Panc1 (cell line): ENCODE measurements at regions not wholly inside any gene's neighbourhood (a gene's known extent, or its start where the extent isn't known, plus 50 kb on each side); places are given as distances from the start of the nearest gene placed in this dataset.
"Not testable (repeated sequence)": the region's sequence is repeated elsewhere in the genome, so short reads cannot be mapped to it uniquely, and the experiment has no call there.

Experiments used
- ATAC-seq: fragments of 200-7000 bp; cut with Tn5 transposase; 2 replicates; pipeline ENCODE4 v1.9.1; 2020; ENCODE audit warnings: mild to moderate bottlenecking, moderate library complexity
- BruUV-seq: library from RNA; stranded (reverse); fragments of 400-500 nt; replicated peaks from 2 replicates; lab custom pipeline; 2021; lab: Mats Ljungman, UMichigan
- CTCF ChIA-PET: fragments of 300-600 bp; sonication (Branson Sonifier 250); formaldehyde crosslinking; loops from one replicate; lab custom pipeline; 2022; ENCODE audit warnings: antibody characterized with exemption; lab: Charles Lee
- POLR2A ChIA-PET: fragments of 300-600 bp; sonication (Branson Sonifier 250); formaldehyde crosslinking; loops from one replicate; lab custom pipeline; 2022; ENCODE audit warnings: antibody characterized with exemption; lab: Charles Lee
- DNase-seq: peaks from one replicate; pipeline ENCODE4 v3.0.0-alpha.2; 2010; ENCODE audit warnings: low read depth, low spot score
- H3K27ac ChIP-seq: 2 replicates; pipeline ENCODE4 v1.5.1; 2011; ENCODE audit warnings: mild to moderate bottlenecking, low read length, inconsistent platforms
- H3K27me3 ChIP-seq: fragments of 200-500 bp; sonication (Bioruptor generic); 2 replicates; pipeline ENCODE4 v1.6.0; 2014; ENCODE audit warnings: low read length, inconsistent platforms; ENCODE audit not compliant: control insufficient read depth, insufficient read depth
- H3K36me3 ChIP-seq: fragments of 200-500 bp; sonication (Bioruptor generic); 2 replicates; pipeline ENCODE4 v1.5.1; 2014; ENCODE audit warnings: inconsistent platforms, mild to moderate bottlenecking, low read length, moderate library complexity; ENCODE audit not compliant: control insufficient read depth, insufficient read depth
- H3K4me1 ChIP-seq: 2 replicates; pipeline ENCODE4 v1.5.1; 2011; ENCODE audit warnings: inconsistent platforms, mild to moderate bottlenecking, low read length, moderate library complexity; ENCODE audit not compliant: control insufficient read depth, insufficient read depth
- H3K4me3 ChIP-seq, 2 experiments: 2 replicates each; pipeline ENCODE4 v1.5.1; 2011 to 2012; ENCODE audit warnings: low read depth in 2 of 2, low read length in 2 of 2, mild to moderate bottlenecking in 2 of 2, inconsistent platforms in 1 of 2, moderate library complexity in 1 of 2
- H3K9me3 ChIP-seq: fragments of 200-500 bp; sonication (Bioruptor generic); 2 replicates; pipeline ENCODE4 v1.5.1; 2014; ENCODE audit warnings: low read depth, mild to moderate bottlenecking, inconsistent platforms, low read length, moderate library complexity; ENCODE audit not compliant: control insufficient read depth, insufficient read depth
- POLR2AphosphoS5 ChIP-seq: IDR thresholded peaks from 2 replicates; pipeline ENCODE4 v1.6.1; 2012; ENCODE audit warnings: mild to moderate bottlenecking, low read depth, low read length, moderate library complexity
- SIN3A ChIP-seq: IDR thresholded peaks from 2 replicates; pipeline ENCODE4 v1.6.1; 2012; ENCODE audit warnings: low read depth, mild to moderate bottlenecking, low read length, moderate library complexity, borderline replicate concordance; ENCODE audit not compliant: insufficient read depth
- TCF7L2 ChIP-seq: IDR thresholded peaks from 2 replicates; pipeline ENCODE4 v1.6.1; 2011; ENCODE audit warnings: mild to moderate bottlenecking, low read depth, low read length, inconsistent platforms
- in situ Hi-C: cut with HindIII; loops from 2 replicates; pipeline ENCODE4 v1.10.0; 2016; ENCODE audit warnings: low sequenced_read_pairs, low pct_unique_long_range_greater_than_20kb
- intact Hi-C: fragments of 100-400 bp; cut with micrococcal nuclease; formaldehyde crosslinking; loops from one replicate; pipeline ENCODE4 v1.10.0; 2022; ENCODE audit not compliant: unreplicated experiment
- TF ChIP-seq, protein P1 (sequence below): fragments of 450-650 bp; IDR thresholded peaks from 2 replicates; pipeline ENCODE4 v1.5.1; 2017; ENCODE audit warnings: mild to moderate bottlenecking
- TF ChIP-seq, protein P2 (sequence below), 2 experiments: IDR thresholded peaks; 2 replicates each; pipeline ENCODE4 v1.6.1; 2011 to 2012; ENCODE audit warnings: low read depth in 2 of 2, control low read depth in 1 of 2, low read length in 1 of 2, mild to moderate bottlenecking in 1 of 2, moderate library complexity in 1 of 2; ENCODE audit not compliant: insufficient read depth in 1 of 2

DNA sequence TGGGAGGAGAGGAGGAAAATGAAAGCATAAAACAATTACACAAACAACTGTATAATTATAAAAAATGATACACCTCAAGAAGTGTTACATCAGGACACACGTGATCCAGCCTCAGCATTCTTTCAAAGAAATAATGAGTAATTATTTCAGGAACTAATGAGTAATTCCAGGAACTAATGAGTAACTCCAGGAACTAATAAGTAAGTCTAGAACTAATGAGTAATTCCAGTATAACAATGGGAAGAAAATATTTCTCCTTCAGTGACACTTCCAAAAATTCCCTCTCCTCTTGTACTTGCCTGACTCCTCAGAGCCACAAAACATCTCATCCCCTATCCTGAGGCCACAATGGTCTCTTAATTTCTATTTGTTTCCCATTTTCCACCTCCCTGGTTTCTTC is 63.5 kb upstream of the COL25A1 start:
- H3K36me3 ChIP-seq, result no peaks in the 10 kb centered on the region
- intact Hi-C loops, result no loop called here
- DNase-seq (no peak), ATAC-seq (no peak)
- in situ Hi-C loops, result no loop called here
- TF ChIP-seq, protein P1, sequence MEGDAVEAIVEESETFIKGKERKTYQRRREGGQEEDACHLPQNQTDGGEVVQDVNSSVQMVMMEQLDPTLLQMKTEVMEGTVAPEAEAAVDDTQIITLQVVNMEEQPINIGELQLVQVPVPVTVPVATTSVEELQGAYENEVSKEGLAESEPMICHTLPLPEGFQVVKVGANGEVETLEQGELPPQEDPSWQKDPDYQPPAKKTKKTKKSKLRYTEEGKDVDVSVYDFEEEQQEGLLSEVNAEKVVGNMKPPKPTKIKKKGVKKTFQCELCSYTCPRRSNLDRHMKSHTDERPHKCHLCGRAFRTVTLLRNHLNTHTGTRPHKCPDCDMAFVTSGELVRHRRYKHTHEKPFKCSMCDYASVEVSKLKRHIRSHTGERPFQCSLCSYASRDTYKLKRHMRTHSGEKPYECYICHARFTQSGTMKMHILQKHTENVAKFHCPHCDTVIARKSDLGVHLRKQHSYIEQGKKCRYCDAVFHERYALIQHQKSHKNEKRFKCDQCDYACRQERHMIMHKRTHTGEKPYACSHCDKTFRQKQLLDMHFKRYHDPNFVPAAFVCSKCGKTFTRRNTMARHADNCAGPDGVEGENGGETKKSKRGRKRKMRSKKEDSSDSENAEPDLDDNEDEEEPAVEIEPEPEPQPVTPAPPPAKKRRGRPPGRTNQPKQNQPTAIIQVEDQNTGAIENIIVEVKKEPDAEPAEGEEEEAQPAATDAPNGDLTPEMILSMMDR, result no peak
- no peak for TF ChIP-seq TCF7L2
- TF ChIP-seq SIN3A, result no peak
- no peak for TF ChIP-seq POLR2AphosphoS5
- TF ChIP-seq, protein P2, sequence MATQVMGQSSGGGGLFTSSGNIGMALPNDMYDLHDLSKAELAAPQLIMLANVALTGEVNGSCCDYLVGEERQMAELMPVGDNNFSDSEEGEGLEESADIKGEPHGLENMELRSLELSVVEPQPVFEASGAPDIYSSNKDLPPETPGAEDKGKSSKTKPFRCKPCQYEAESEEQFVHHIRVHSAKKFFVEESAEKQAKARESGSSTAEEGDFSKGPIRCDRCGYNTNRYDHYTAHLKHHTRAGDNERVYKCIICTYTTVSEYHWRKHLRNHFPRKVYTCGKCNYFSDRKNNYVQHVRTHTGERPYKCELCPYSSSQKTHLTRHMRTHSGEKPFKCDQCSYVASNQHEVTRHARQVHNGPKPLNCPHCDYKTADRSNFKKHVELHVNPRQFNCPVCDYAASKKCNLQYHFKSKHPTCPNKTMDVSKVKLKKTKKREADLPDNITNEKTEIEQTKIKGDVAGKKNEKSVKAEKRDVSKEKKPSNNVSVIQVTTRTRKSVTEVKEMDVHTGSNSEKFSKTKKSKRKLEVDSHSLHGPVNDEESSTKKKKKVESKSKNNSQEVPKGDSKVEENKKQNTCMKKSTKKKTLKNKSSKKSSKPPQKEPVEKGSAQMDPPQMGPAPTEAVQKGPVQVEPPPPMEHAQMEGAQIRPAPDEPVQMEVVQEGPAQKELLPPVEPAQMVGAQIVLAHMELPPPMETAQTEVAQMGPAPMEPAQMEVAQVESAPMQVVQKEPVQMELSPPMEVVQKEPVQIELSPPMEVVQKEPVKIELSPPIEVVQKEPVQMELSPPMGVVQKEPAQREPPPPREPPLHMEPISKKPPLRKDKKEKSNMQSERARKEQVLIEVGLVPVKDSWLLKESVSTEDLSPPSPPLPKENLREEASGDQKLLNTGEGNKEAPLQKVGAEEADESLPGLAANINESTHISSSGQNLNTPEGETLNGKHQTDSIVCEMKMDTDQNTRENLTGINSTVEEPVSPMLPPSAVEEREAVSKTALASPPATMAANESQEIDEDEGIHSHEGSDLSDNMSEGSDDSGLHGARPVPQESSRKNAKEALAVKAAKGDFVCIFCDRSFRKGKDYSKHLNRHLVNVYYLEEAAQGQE (IDR thresholded peaks at IDR 0.05; ENCODE audit: insufficient read depth in 1 of 2, low read depth in 2 of 2, low read length in 1 of 2), result no peak
- ChIA-PET POLR2A (no interaction called here), CTCF (no interaction called here)
- H3K27me3 ChIP-seq, result no peaks in the 10 kb centered on the region
- BruUV-seq, result no TSS peak
- no peaks in the 10 kb centered on the region for H3K4me1 ChIP-seq
- H3K9me3 ChIP-seq, result no peaks in the 10 kb centered on the region
- H3K27ac ChIP-seq, result no peak overlapping the region
- no peak overlapping the region for H3K4me3 ChIP-seq

DNA sequence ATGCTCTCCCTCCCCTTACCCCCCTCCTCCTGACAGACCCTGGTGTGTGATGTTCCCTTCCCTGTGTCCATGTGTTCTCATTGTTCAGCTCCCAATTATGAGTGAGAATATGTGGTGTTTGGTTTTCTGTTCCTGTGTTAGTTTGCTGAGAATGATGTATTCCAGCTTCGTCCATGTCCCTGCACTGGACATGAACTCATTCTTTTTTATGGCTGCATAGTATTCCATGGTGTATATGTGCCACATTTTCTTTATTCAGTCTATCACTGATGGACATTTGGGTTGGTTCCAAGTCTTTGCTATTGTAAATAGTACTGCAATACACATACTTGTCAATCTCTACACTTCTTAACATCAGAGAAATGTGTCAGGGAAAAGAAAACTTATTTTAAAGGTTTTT is 62.8 kb upstream of the COL25A1 start:
- CTCF ChIA-PET, H3K27ac ChIP-seq, in situ Hi-C loops, POLR2A ChIA-PET, H3K27me3 ChIP-seq, H3K36me3 ChIP-seq, BruUV-seq, H3K4me1 ChIP-seq, intact Hi-C loops, H3K4me3 ChIP-seq, ATAC-seq, DNase-seq, H3K9me3 ChIP-seq: not testable (repeated sequence)

DNA sequence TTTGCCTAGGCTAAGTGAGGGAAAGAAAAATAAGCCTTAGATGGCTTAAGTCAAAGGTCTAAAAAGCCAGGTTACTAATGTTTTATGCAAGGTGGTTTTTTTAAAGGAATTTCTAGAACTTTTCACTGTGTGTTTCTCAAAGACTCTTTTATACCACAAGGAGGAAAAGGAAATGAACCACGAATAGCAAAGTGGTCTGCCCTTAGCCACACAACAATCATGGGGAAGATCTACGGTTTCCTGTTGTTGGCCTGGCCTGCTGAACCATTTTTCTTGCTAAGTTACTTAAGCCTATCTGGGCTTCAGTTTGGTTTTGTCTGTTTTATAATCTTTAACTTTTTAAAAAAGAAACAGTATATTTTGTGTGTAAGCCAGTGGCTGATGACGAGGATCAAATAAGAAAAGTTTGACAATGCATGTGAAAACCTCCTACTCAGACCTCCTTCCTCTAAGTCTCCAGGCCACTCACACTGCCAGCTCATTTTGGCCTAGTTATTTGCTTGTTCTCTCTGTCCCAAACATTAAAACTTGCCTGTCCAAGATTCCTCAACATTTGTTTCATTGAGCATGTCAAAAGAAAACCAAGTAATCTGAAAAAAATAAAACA is 56.7 kb upstream of the COL25A1 start:
- POLR2A ChIA-PET, result no interaction called here

More for the DNA sequence above, 56.7 kb upstream of the COL25A1 start:
- ATAC-seq, result no peak
- H3K4me1 ChIP-seq, result no peaks in the 10 kb centered on the region
- TF ChIP-seq, protein P1, result no peak
- TF ChIP-seq TCF7L2 (no peak), SIN3A (no peak), POLR2AphosphoS5 (no peak)
- TF ChIP-seq, protein P2 (IDR thresholded peaks at IDR 0.05; ENCODE audit: insufficient read depth in 1 of 2, low read depth in 2 of 2, low read length in 1 of 2), result no peak
- no peaks in the 10 kb centered on the region for H3K36me3 ChIP-seq
- CTCF ChIA-PET, result no interaction called here
- in situ Hi-C loops, result no loop called here
- H3K4me3 ChIP-seq, result no peak overlapping the region
- DNase-seq, result no peak
- H3K9me3 ChIP-seq, result no peaks in the 10 kb centered on the region
- no peaks in the 10 kb centered on the region for H3K27me3 ChIP-seq
- BruUV-seq, result no TSS peak
- no peak overlapping the region for H3K27ac ChIP-seq
- intact Hi-C loops, result no loop called here
